GM19395 (cell line): ENCODE measurements at regions not wholly inside any gene's neighbourhood (a gene's known extent, or its start where the extent isn't known, plus 50 kb on each side); places are given as distances from the start of the nearest gene placed in this dataset.
A peak's percentile ranks its signal among the peaks of the same experiment; 100 is the strongest.
"Not testable (repeated sequence)": the region's sequence is repeated elsewhere in the genome, so short reads cannot be mapped to it uniquely, and the experiment has no call there.

Source experiments
- ATAC-seq: cut with Tn5 transposase; IDR thresholded peaks from one replicate; pipeline ENCODE4 v1.9.1; 2021; ENCODE audit warnings: mild to moderate bottlenecking, moderate library complexity; ENCODE audit not compliant: unreplicated experiment

- no peak for ATAC-seq
Observed at GRCh38 chr9:115397591-115398312, 279.8 kb upstream of the TNC start.

GRCh38 chr9:115398313-115398650 lies 280.3 kb upstream of the TNC start:
- no peak for ATAC-seq

- ATAC-seq = no peak
Observed at GRCh38 chr9:115398996-115399395, 281.0 kb upstream of the TNC start.

- no peak for ATAC-seq
Observed at GRCh38 chr9:115400796-115401195, 282.8 kb upstream of the TNC start.

- ATAC-seq = no peak
Observed at GRCh38 chr9:115401756-115402327, 283.9 kb upstream of the TNC start.

GRCh38 chr9:115403753-115404152 lies 285.8 kb upstream of the TNC start:
- no peak for ATAC-seq

GRCh38 chr9:115404311-115404710 lies 286.4 kb upstream of the TNC start:
- no peak for ATAC-seq

GRCh38 chr9:115411516-115411915 lies 293.6 kb upstream of the TNC start:
- ATAC-seq = no peak

GRCh38 chr9:115411993-115412452 lies 294.1 kb upstream of the TNC start:
- no peak for ATAC-seq

GRCh38 chr9:115412656-115413055 lies 294.7 kb upstream of the TNC start:
- no peak for ATAC-seq

GRCh38 chr9:115413304-115413703 lies 295.3 kb upstream of the TNC start:
- ATAC-seq = no peak

GRCh38 chr9:115413766-115414382 lies 295.9 kb upstream of the TNC start:
- no peak for ATAC-seq

- ATAC-seq = no peak
Observed at GRCh38 chr9:115414561-115414960, 296.6 kb upstream of the TNC start.

GRCh38 chr9:115415450-115415849 lies 297.5 kb upstream of the TNC start:
- ATAC-seq = no peak

- ATAC-seq = peak; percentile 77
Observed at GRCh38 chr9:115416299-115416698, 298.3 kb upstream of the TNC start.

- ATAC-seq = not testable (repeated sequence)
Observed at GRCh38 chr9:115418181-115418580, 300.2 kb upstream of the TNC start.

GRCh38 chr9:115422932-115423440 lies 305.0 kb upstream of the TNC start:
- ATAC-seq = no peak

GRCh38 chr9:115423646-115424045 lies 305.7 kb upstream of the TNC start:
- no peak for ATAC-seq

GRCh38 chr9:115425601-115426000 lies 307.6 kb upstream of the TNC start:
- no peak for ATAC-seq

- ATAC-seq = no peak
Observed at GRCh38 chr9:115437418-115437817, 319.5 kb upstream of the TNC start.

- no peak for ATAC-seq
Observed at GRCh38 chr9:115439641-115440040, 321.7 kb upstream of the TNC start.

GRCh38 chr9:115442054-115442453 lies 324.1 kb upstream of the TNC start:
- ATAC-seq = no peak
